Fibroblast of the conjunctiva (primary cell): ENCODE measurements at regions not wholly inside any gene's neighbourhood (a gene's known extent, or its start where the extent isn't known, plus 50 kb on each side); places are given as distances from the start of the nearest gene placed in this dataset.

Source experiments
- DNase-seq: peaks from one replicate; pipeline ENCODE4 v3.0.0-alpha.2; 2010; ENCODE audit warnings: low read depth

DNA sequence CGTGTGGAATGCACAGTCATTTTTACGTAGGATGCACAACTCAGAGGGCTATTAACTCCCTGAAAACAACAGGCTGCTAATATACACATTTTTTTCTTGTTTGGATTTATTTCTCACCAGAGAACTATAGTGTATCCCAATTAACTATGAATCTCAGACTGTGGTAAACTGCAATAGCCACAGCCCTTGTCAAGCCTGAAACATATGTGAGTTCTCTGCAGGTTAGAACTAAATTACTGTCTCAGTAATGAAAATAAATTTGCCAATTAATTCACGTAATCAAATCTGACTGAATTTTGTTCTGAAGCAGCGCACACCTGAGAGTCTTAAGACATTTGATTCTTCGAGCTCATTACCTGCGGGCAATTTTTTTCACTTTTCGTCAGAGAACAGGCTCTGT lies 318.6 kb downstream of the PMP22 start:
- no peak for DNase-seq

GRCh38 chr17:14942526-14943190 lies 322.5 kb downstream of the PMP22 start:
- no peak for DNase-seq

- DNase-seq, result no peak
Observed at GRCh38 chr17:14940938-14941265, 324.2 kb downstream of the PMP22 start.

DNA sequence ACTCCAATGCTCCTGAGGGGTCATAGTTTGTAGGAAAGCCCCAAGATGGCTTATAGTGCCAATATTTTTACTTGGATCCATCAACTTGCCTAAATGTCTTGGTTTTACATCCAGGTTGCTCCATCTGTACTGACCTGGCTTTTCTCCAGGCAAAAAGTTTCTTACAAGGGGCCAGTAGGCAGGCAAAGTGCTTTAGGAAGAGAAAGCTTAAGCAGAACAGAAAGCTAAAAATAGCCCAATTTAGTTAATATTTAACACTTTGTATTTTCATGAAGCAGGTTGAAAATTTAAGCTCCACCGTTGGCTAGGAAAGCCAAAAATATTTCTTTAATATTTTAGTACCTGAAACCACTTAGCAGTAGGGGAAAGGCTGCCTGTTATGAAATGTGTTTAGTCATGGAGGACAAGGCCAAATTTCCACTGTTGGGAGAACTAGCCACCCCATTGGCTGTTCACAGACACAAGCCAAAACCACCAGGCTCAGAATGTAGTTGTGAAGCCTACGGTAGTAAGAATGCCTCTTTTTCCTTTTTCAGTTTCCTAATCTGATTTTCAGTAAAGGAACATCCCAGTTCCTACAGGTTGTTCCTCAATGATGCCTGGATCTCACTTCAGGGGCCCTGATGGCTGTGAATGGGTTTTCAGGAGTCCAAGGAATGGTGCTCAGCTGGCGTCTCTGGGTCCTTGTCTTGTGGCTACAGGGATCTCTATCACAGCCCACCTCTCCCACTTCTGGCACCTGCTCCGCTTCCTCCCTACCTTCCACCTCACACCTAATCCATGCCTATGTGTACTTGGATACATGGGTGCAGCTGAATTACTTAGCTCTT lies 324.8 kb downstream of the PMP22 start:
- DNase-seq, result peak; percentile 26

GRCh38 chr17:14935845-14936485 lies 329.2 kb downstream of the PMP22 start:
- no peak for DNase-seq

DNA sequence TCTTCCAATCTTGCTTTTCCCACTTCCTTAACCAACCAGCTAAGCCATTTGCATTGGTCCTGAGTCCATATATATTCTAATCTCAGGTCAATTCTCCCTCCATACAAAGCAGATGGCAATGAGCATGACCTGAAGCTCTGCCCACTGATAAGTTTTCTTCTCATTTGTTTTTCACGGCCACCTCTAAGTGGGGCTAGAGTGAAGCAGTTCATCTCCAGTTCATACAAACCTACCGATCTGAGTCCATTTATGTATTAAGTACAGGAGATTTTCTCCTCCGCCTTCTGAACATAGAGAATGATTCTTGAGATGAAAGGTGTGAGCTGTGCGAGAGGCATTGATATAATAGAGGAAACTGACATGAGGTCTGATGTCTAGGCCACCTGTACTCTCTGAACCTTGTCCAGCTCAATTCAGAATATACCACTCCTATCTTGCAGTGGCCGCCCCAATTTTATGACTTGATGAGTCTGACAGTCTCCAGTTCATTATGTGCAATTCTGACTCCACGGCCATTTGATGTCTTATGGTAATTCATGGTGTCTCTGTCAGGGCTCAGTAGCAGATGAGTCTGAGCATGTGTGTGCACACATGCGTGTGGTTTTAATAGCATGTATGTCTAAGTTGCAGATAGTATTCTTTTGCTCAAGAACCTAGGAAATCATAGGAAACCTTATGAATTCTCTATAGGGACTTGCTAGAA lies 329.8 kb downstream of the PMP22 start:
- DNase-seq, result no peak

GRCh38 chr17:14933676-14934075 lies 331.4 kb downstream of the PMP22 start:
- no peak for DNase-seq

GRCh38 chr17:14926526-14927122 lies 338.5 kb downstream of the PMP22 start:
- peak; percentile 67 for DNase-seq

- no peak for DNase-seq
Observed at GRCh38 chr17:14926073-14926472, 339.1 kb downstream of the PMP22 start.

- DNase-seq, result no peak
Observed at GRCh38 chr17:14925498-14925897, 339.6 kb downstream of the PMP22 start.

- DNase-seq, result peak; percentile 22
Observed at GRCh38 chr17:14923981-14924380, 341.1 kb downstream of the PMP22 start.

- peak; percentile 34 for DNase-seq
Observed at GRCh38 chr17:14922411-14922810, 342.7 kb downstream of the PMP22 start.

GRCh38 chr17:14921936-14922335 lies 343.2 kb downstream of the PMP22 start:
- no peak for DNase-seq

- DNase-seq, result no peak
Observed at GRCh38 chr17:14919631-14920213, 345.4 kb downstream of the PMP22 start.

DNA sequence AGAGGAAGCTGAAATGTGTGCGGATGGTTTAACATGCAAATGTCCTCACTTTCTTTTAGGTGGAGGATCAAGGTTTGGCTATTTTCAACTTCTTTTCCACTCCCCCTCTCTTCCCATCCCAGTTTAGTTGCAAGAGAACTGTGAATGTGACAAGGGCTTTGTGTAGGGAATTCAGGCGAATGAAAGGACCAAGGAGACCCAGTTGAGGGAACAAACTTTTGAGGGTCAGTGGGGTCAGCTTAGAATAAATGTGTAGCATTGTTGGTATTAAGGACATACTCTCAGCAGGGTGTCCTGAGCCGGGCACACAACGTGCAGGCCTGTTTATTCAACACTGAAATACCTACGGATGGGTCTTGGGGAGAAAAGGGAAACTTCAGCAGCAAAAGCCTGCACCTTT lies 346.0 kb downstream of the PMP22 start:
- DNase-seq, result no peak

DNA sequence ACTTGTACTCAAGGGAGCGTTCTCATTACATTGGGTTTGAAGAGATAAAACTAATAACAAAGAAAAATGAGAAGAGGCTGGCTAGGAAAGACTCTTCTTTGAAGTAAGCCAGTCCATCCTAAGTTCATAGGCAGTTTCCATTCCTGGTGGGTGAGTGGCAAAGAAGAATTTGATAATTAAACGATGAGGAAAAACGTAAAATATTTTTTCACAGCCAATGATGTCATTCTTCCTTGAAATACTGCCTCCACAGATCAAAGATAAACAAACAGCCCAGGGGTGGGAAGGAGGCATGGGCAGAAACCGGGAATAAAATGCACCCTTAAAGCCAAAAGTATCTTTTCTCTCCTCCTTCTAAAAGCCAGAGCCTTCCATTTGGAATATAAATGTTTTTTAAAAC lies 346.6 kb downstream of the PMP22 start:
- no peak for DNase-seq

DNA sequence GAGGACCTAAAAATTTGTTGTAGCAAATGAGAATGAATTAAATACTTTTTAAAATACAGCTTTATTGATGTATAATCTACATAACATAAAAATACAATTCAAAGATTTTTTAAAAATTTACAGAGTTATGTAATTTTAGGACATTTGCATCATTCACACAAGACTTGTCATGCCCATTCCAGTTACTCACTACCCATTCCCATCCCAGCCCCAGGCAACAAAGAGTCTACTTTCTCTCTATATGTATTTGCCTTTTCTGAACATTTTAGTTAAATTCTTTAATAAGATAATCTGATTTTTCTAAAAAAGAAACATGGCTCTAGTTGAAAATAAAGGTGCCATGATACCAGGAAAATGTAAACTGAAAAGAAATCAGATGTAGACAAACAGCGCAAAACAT lies 354.2 kb downstream of the PMP22 start:
- no peak for DNase-seq

DNA sequence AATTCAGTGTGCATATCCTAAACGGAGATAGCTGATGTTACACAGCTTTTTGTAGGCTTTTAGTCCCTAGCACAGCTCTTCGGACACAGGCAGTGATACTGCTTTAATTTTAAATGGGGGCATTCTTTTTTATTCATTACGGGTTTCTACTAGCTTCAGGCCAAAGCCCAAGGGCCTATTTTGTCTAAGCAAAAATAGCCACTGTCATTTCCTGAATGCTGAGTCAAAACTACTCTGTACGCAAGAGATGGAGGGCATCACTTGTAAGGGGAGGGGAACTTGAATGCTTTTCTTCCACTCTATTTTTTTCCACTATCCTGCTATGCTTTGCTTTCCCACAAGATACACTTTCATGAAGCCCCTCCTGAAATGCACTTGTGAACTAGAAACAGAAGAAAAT lies 360.7 kb downstream of the PMP22 start:
- DNase-seq, result no peak

DNA sequence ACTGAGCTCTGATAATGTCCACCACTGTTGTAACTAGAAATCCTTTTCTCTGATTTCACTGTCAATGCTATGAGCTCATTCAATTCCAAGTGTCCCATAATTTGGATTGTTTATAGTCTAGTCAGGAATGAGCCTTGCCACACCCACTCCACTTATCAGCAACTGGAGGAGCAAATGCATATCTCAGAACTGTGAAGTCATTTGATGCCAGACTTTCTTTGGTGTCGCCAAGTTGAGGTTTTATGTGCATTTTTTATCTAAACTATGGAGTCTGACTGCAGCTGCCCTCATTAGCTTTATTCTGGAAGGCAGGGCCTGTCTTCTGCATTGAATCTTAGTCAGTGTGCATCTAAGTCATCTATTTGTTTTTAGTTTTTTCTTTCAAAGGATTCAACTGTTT lies 361.3 kb downstream of the PMP22 start:
- no peak for DNase-seq

DNA sequence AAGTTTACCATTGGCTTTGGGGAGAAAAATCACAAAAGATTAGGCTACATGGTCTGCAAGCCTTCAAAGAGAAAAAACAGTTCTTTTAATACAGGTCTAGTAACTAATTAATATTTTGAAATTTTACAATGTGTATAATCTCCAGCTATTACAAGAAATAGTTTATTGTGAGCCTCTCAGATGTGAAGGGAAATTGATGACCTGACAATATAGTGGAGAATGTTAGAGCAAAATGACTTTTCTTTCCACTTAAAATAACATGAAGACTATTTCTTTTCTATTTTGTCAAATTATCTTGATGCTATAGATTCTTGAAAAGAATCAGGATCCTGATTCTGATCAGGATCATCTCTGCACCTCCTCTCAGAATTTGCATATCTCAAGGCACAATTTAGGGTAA lies 362.3 kb downstream of the PMP22 start:
- no peak for DNase-seq

GRCh38 chr17:14902297-14902696 lies 362.8 kb downstream of the PMP22 start:
- no peak for DNase-seq

DNA sequence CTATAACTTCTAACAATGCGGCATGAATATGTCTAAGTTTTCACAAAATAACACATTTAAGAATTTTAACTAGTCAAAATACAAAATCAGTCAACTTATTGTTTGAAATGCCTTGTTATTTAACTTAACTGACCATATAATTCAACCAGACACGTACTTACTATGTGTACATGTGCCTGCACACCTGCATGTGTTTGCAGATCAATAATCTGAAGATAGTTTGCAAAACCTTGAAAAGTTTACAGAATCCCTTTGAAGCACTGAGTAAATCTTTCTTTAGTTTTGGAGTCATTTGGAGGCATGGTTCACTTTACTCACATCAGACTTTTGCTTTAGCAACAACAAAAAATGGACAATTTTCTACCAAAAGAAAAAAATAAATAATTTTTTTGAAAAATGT lies 363.8 kb downstream of the PMP22 start:
- DNase-seq, result no peak
